ENCODE measurements at regions not wholly inside any gene's neighbourhood (a gene's known extent, or its start where the extent isn't known, plus 50 kb on each side); places are given as distances from the start of the nearest gene placed in this dataset.

DNA sequence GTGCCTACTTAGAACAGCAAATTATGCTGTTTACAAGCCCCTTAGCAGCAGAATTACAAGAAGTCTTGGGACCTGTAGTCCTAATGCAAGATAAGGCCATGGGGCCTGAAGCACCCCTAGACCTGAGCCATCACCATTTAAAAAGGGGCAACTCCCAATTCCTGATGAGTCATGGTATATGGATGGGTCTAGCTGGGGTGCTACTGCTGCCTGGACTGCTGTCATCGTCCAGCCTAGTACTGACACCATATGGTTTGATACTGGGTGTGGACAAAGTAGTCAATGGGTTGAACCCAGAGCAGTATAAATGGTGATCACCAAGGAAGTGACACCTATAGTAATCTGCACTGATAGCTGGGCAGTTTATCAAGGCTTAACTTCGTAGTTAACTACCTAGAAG is 450.0 kb downstream of the IPMK start:
- no peaks in the 10 kb centered on the region for H3K36me3 ChIP-seq
- no peak overlapping the region for H3K27ac ChIP-seq
- no peak for TF ChIP-seq Cebpa-rat (IDR thresholded peaks at IDR 0.05)
- no peaks in the 10 kb centered on the region for H3K4me1 ChIP-seq
- H3K9ac ChIP-seq = no peak overlapping the region
- H3K4me3 ChIP-seq = no peak overlapping the region
- H4K20me1 ChIP-seq = no peaks in the 10 kb centered on the region
- H3K27me3 ChIP-seq = no peaks in the 10 kb centered on the region
- H3K4me2 ChIP-seq = no peak overlapping the region
- no peaks in the 10 kb centered on the region for H3K9me3 ChIP-seq

DNA sequence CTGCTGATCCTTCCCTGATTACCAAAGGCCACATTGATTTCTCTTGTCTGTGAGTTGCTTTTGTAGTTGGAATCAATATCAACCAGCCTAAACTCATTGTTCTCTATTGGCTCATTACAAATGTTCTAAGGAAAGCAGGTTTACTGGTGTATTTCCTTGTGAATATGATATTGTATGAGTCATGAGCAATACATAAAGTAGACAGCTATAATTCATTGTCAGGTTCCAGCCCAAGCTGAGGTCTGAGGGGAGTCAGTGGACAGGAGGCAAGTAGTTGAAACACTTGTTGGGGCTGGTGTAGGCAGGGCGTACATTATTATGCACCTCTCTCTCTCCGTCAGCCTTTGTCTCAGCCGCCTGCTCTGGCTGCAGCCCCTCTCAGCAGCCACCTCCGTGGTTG is 451.7 kb downstream of the IPMK start:
- no peaks in the 10 kb centered on the region for H3K4me1 ChIP-seq
- no peak overlapping the region for H3K4me3 ChIP-seq
- no peak overlapping the region for H3K9ac ChIP-seq
- H4K20me1 ChIP-seq = no peaks in the 10 kb centered on the region
- no peak overlapping the region for H3K27ac ChIP-seq
- no peak for TF ChIP-seq Cebpa-rat (IDR thresholded peaks at IDR 0.05)
- no peaks in the 10 kb centered on the region for H3K36me3 ChIP-seq
- H3K9me3 ChIP-seq = no peaks in the 10 kb centered on the region
- no peak overlapping the region for H3K4me2 ChIP-seq
- H3K27me3 ChIP-seq = no peaks in the 10 kb centered on the region

- Histone ChIP-seq H3K4me3 (no peak overlapping the region), H3K4me1 (no peaks in the 10 kb centered on the region), H4K20me1 (no peaks in the 10 kb centered on the region), H3K9me3 (no peaks in the 10 kb centered on the region), H3K36me3 (no peaks in the 10 kb centered on the region), H3K9ac (no peak overlapping the region), H3K4me2 (no peak overlapping the region), H3K27me3 (no peaks in the 10 kb centered on the region), H3K27ac (no peak overlapping the region)
- TF ChIP-seq Cebpa-rat (IDR thresholded peaks at IDR 0.05) = no peak
Measured at GRCh38 chr10:57809961-57810360, 457.7 kb downstream of the IPMK start.

DNA sequence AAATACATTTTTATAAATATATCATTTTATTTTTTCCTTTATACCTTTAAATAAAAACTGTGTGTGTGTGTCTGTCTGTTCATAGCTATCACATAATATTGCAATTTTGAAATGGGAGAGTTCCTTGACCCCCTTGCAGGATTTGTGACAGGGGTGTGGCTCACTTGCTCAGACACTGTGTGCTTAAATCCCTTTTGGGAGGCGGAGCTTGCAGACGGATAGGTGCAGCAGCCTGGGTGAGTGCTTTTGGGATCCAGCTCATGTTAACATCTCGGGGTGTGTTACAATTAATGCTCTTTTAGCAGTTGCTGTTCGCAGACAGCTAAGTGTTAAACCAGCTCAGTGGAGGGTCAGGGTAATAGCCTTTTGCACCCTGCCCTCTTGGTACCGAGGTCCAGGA is 459.8 kb downstream of the IPMK start:
- Histone ChIP-seq H4K20me1 (no peaks in the 10 kb centered on the region), H3K27ac (no peak overlapping the region), H3K4me1 (no peaks in the 10 kb centered on the region), H3K9me3 (no peaks in the 10 kb centered on the region), H3K4me2 (no peak overlapping the region), H3K27me3 (no peaks in the 10 kb centered on the region), H3K4me3 (no peak overlapping the region), H3K9ac (no peak overlapping the region), H3K36me3 (no peaks in the 10 kb centered on the region)
- no peak for TF ChIP-seq Cebpa-rat (IDR thresholded peaks at IDR 0.05)

GRCh38 chr10:57806675-57807074 is 461.0 kb downstream of the IPMK start:
- H3K4me3 ChIP-seq = no peak overlapping the region
- TF ChIP-seq Cebpa-rat (IDR thresholded peaks at IDR 0.05) = no peak
- no peaks in the 10 kb centered on the region for H3K9me3 ChIP-seq
- H3K9ac ChIP-seq = no peak overlapping the region
- no peak overlapping the region for H3K4me2 ChIP-seq
- no peaks in the 10 kb centered on the region for H3K36me3 ChIP-seq
- H3K4me1 ChIP-seq = no peaks in the 10 kb centered on the region
- H3K27ac ChIP-seq = no peak overlapping the region
- no peaks in the 10 kb centered on the region for H4K20me1 ChIP-seq
- no peaks in the 10 kb centered on the region for H3K27me3 ChIP-seq

- H3K36me3 ChIP-seq = no peaks in the 10 kb centered on the region
- no peak overlapping the region for H3K27ac ChIP-seq
- no peak for TF ChIP-seq Cebpa-rat (IDR thresholded peaks at IDR 0.05)
- H4K20me1 ChIP-seq = no peaks in the 10 kb centered on the region
- H3K9ac ChIP-seq = no peak overlapping the region
- H3K4me3 ChIP-seq = no peak overlapping the region
- H3K9me3 ChIP-seq = no peaks in the 10 kb centered on the region
- H3K4me1 ChIP-seq = no peaks in the 10 kb centered on the region
- no peak overlapping the region for H3K4me2 ChIP-seq
- no peaks in the 10 kb centered on the region for H3K27me3 ChIP-seq
Measured at GRCh38 chr10:57799625-57800024, 468.1 kb downstream of the IPMK start.

- H3K4me1 ChIP-seq = no peaks in the 10 kb centered on the region
- no peak overlapping the region for H3K27ac ChIP-seq
- H3K4me3 ChIP-seq = no peak overlapping the region
- no peak overlapping the region for H3K9ac ChIP-seq
- no peaks in the 10 kb centered on the region for H3K27me3 ChIP-seq
- H3K4me2 ChIP-seq = no peak overlapping the region
- no peaks in the 10 kb centered on the region for H3K36me3 ChIP-seq
- H4K20me1 ChIP-seq = no peaks in the 10 kb centered on the region
- no peaks in the 10 kb centered on the region for H3K9me3 ChIP-seq
- TF ChIP-seq Cebpa-rat (IDR thresholded peaks at IDR 0.05) = no peak
Measured at GRCh38 chr10:57798830-57799229, 468.9 kb downstream of the IPMK start.

GRCh38 chr10:57791546-57791945 is 476.1 kb downstream of the IPMK start:
- no peaks in the 10 kb centered on the region for H3K36me3 ChIP-seq
- H3K4me2 ChIP-seq = no peak overlapping the region
- no peaks in the 10 kb centered on the region for H3K27me3 ChIP-seq
- no peak overlapping the region for H3K9ac ChIP-seq
- no peaks in the 10 kb centered on the region for H3K9me3 ChIP-seq
- H3K4me1 ChIP-seq = no peaks in the 10 kb centered on the region
- H4K20me1 ChIP-seq = no peaks in the 10 kb centered on the region
- no peak overlapping the region for H3K4me3 ChIP-seq
- H3K27ac ChIP-seq = no peak overlapping the region
- TF ChIP-seq Cebpa-rat (IDR thresholded peaks at IDR 0.05) = no peak

DNA sequence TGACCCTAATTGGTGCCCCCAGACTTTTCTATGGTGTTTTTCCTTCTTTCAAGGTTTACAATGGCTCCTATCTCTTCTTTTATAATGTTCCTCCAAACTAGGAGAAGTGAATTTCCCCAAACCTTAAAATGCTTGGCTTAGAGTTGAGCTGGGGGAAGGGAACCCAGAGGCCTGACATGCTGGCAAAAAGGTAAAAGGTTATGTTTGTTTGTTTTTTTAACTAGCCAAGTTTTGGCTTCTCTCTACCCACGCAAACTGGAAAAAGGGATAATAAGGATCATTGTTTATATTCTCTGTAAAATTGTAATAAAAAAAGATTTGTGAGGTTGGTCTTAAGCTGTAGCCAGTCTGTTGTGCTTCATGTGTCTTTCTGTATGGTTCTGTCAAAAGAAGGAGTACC is 477.0 kb downstream of the IPMK start:
- H3K9ac ChIP-seq = no peak overlapping the region
- H4K20me1 ChIP-seq = no peaks in the 10 kb centered on the region
- H3K4me3 ChIP-seq = no peak overlapping the region
- H3K27ac ChIP-seq = no peak overlapping the region
- no peak overlapping the region for H3K4me2 ChIP-seq
- no peaks in the 10 kb centered on the region for H3K4me1 ChIP-seq
- no peaks in the 10 kb centered on the region for H3K36me3 ChIP-seq
- no peak for TF ChIP-seq Cebpa-rat (IDR thresholded peaks at IDR 0.05)
- H3K27me3 ChIP-seq = no peaks in the 10 kb centered on the region
- H3K9me3 ChIP-seq = no peaks in the 10 kb centered on the region

- TF ChIP-seq Cebpa-rat (IDR thresholded peaks at IDR 0.05) = no peak
- Histone ChIP-seq H3K4me3 (no peak overlapping the region), H3K9me3 (no peaks in the 10 kb centered on the region), H4K20me1 (no peaks in the 10 kb centered on the region), H3K27ac (no peak overlapping the region), H3K4me2 (no peak overlapping the region), H3K27me3 (no peaks in the 10 kb centered on the region), H3K4me1 (no peaks in the 10 kb centered on the region), H3K36me3 (no peaks in the 10 kb centered on the region), H3K9ac (no peak overlapping the region)
Measured at GRCh38 chr10:57788117-57788516, 479.6 kb downstream of the IPMK start.

All from BLaER1 (cell line).